HCT116 (cell line): ENCODE measurements at regions not wholly inside any gene's neighbourhood (a gene's known extent, or its start where the extent isn't known, plus 50 kb on each side); places are given as distances from the start of the nearest gene placed in this dataset.

ENCODE experiments used
- ATAC-seq: fragments of 200-7000 bp; cut with Tn5 transposase; 2 replicates; pipeline ENCODE4 v1.9.1; 2020; ENCODE audit warnings: mild to moderate bottlenecking, moderate library complexity
- BruUV-seq: library from RNA; stranded (reverse); fragments of 400-500 nt; replicated peaks from 2 replicates; lab custom pipeline; 2021; lab: Mats Ljungman, UMichigan
- CTCF ChIA-PET: fragments of 300-600 bp; sonication (Branson Sonifier 250); formaldehyde crosslinking; loops from one replicate; lab custom pipeline; 2021; ENCODE audit warnings: antibody characterized with exemption; lab: Charles Lee
- POLR2A ChIA-PET: fragments of 300-600, 350-600 bp; sonication (Branson Sonifier 250); formaldehyde crosslinking; loops from one replicate; lab custom pipeline; 2021; ENCODE audit warnings: antibody characterized with exemption; lab: Charles Lee
- RAD21 ChIA-PET, 2 experiments: fragments of 300-600 bp; sonication (Branson Sonifier 250); formaldehyde crosslinking; loops; one replicate each; lab custom pipeline; 2023; ENCODE audit warnings: low total read pairs in 2 of 2; ENCODE audit not compliant: uncharacterized antibody in 2 of 2, unreplicated experiment in 2 of 2, low non-redundant PET in 1 of 2; lab: Charles Lee
- DNase-seq: peaks from one replicate; pipeline ENCODE4 v3.0.0-alpha.2; 2010; ENCODE audit warnings: low read depth, low spot score
- H2AFZ ChIP-seq: fragments of 200-600 bp; shearing (Covaris generic), sonication (generic); 2 replicates; pipeline ENCODE4 v1.6.1; 2017; ENCODE audit warnings: low read depth, mixed run types, mixed read lengths, antibody characterized with exemption, low read length; ENCODE audit not compliant: poor library complexity, severe bottlenecking
- H3K27ac ChIP-seq: 2 replicates; pipeline ENCODE4 v1.5.1; 2012; ENCODE audit warnings: low read depth, low read length
- H3K27me3 ChIP-seq: fragments of 200-600 bp; sonication (generic); 2 replicates; pipeline ENCODE4 v1.6.1; 2016; ENCODE audit warnings: mixed run types, low read length, mixed read lengths; ENCODE audit not compliant: insufficient read depth
- H3K36me3 ChIP-seq, 2 experiments: fragments of 200-500 bp in 1 of 2; fragments of 200-600 bp in 1 of 2; sonication (Bioruptor generic) in 1 of 2; sonication (generic) in 1 of 2; 2 replicates each; pipeline versions ENCODE4 v1.5.1 to v1.6.1; 2014 to 2016; ENCODE audit warnings: low read length in 2 of 2, inconsistent platforms in 1 of 2, mixed read lengths in 1 of 2, mixed run types in 1 of 2; ENCODE audit not compliant: insufficient read depth in 2 of 2, control insufficient read depth in 1 of 2
- H3K4me1 ChIP-seq, 2 experiments: fragments of 200-600 bp in 1 of 2; sonication (generic) in 1 of 2; 2 replicates each; pipeline versions ENCODE4 v1.5.1 to v1.6.1; 2012 to 2017; ENCODE audit warnings: low read length in 2 of 2, inconsistent platforms in 1 of 2, mild to moderate bottlenecking in 1 of 2, mixed read lengths in 1 of 2, mixed run types in 1 of 2, moderate library complexity in 1 of 2; ENCODE audit not compliant: insufficient read depth in 2 of 2, control insufficient read depth in 1 of 2
- H3K4me2 ChIP-seq: fragments of 200-600 bp; sonication (generic); 2 replicates; pipeline ENCODE4 v1.6.1; 2017; ENCODE audit warnings: mixed run types, low read length, mixed read lengths
- H3K4me3 ChIP-seq, 2 experiments: fragments of 200-600 bp in 1 of 2; sonication (generic) in 1 of 2; replicated peaks in 1 of 2; 2 replicates each; pipeline ENCODE4 v1.5.1; 2011 to 2016; ENCODE audit warnings: low read length in 2 of 2, control low read depth in 1 of 2, low read depth in 1 of 2, mild to moderate bottlenecking in 1 of 2, mixed read lengths in 1 of 2, mixed run types in 1 of 2
- H3K79me2 ChIP-seq: fragments of 200-600 bp; sonication (generic); 2 replicates; pipeline ENCODE4 v1.6.1; 2017; ENCODE audit warnings: mild to moderate bottlenecking, mixed run types, low read length, moderate library complexity, mixed read lengths; ENCODE audit not compliant: insufficient read depth
- H3K9ac ChIP-seq: fragments of 200-600 bp; sonication (generic); 2 replicates; pipeline ENCODE4 v1.6.1; 2016; ENCODE audit warnings: low read length, mixed read lengths
- H3K9me2 ChIP-seq: fragments of 200-600 bp; sonication (generic), shearing (Covaris generic); 2 replicates; pipeline ENCODE4 v1.6.1; 2017; ENCODE audit warnings: mixed run types, mild to moderate bottlenecking, moderate library complexity; ENCODE audit not compliant: insufficient read depth
- H3K9me3 ChIP-seq, 2 experiments: fragments of 200-500 bp in 1 of 2; fragments of 200-600 bp in 1 of 2; sonication (Bioruptor generic) in 1 of 2; sonication (generic) in 1 of 2; 2 replicates each; pipeline ENCODE4 v1.6.1; 2014 to 2017; ENCODE audit warnings: low read length in 2 of 2, mixed read lengths in 2 of 2, inconsistent platforms in 1 of 2, low read depth in 1 of 2, mild to moderate bottlenecking in 1 of 2, mixed run types in 1 of 2, moderate library complexity in 1 of 2; ENCODE audit not compliant: control insufficient read depth in 1 of 2, insufficient read depth in 1 of 2
- H4K20me1 ChIP-seq: fragments of 200-600 bp; sonication (generic), shearing (Covaris generic); 2 replicates; pipeline ENCODE4 v1.6.1; 2017; ENCODE audit warnings: mixed run types, mild to moderate bottlenecking, moderate library complexity; ENCODE audit not compliant: insufficient read depth
- ELF1 ChIP-seq: IDR thresholded peaks from 2 replicates; pipeline ENCODE4 v1.6.1; 2012; ENCODE audit warnings: low read depth, borderline replicate concordance
- EZH2 ChIP-seq: fragments of 200-600 bp; sonication (generic); IDR thresholded peaks from 2 replicates; pipeline ENCODE4 v1.6.1; 2017; ENCODE audit warnings: antibody characterized with exemption, mixed run types
- EZH2phosphoT487 ChIP-seq: fragments of 200-600 bp; IDR thresholded peaks from 2 replicates; pipeline ENCODE4 v1.6.1; 2018; ENCODE audit warnings: antibody characterized with exemption, borderline replicate concordance
- FOSL1 ChIP-seq: IDR thresholded peaks from 2 replicates; pipeline ENCODE4 v1.6.1; 2012; ENCODE audit warnings: low read depth
- POLR2A ChIP-seq: IDR thresholded peaks from 2 replicates; pipeline ENCODE4 v1.7.0; 2011; ENCODE audit warnings: borderline replicate concordance; ENCODE audit not compliant: insufficient read depth, insufficient read length; ENCODE audit errors: extremely low read depth
- RAD21 ChIP-seq: IDR thresholded peaks from 2 replicates; pipeline ENCODE4 v1.6.1; 2012; ENCODE audit warnings: low read depth, mild to moderate bottlenecking
- SIN3A ChIP-seq: IDR thresholded peaks from 2 replicates; pipeline ENCODE4 v1.6.1; 2012; ENCODE audit warnings: low read depth
- TCF7L2 ChIP-seq: IDR thresholded peaks from 2 replicates; pipeline ENCODE4 v1.7.0; 2011; ENCODE audit warnings: borderline replicate concordance, inconsistent platforms; ENCODE audit not compliant: insufficient read depth, insufficient read length; ENCODE audit errors: extremely low read depth
- YY1 ChIP-seq: IDR thresholded peaks from 2 replicates; pipeline ENCODE4 v1.6.1; 2011; ENCODE audit warnings: low read length, low read depth, moderate library complexity, mild to moderate bottlenecking; ENCODE audit not compliant: insufficient replicate concordance; ENCODE audit errors: extremely low read depth
- ZFX ChIP-seq: fragments of 450-650 bp; IDR thresholded peaks from 2 replicates; pipeline ENCODE4 v1.6.1; 2017
- ZNF274 ChIP-seq: fragments of 200-500 bp; sonication (Bioruptor generic); IDR thresholded peaks from 2 replicates; pipeline ENCODE4 v1.6.1; 2014; ENCODE audit warnings: mild to moderate bottlenecking, low read depth, low read length, inconsistent platforms
- intact Hi-C: fragments of 100-400 bp; cut with micrococcal nuclease; formaldehyde crosslinking; loops from 2 replicates; pipeline ENCODE4 v1.10.0; 2022

- RAD21 ChIA-PET: no interaction called here
- Histone ChIP-seq H3K4me2 (no peak overlapping the region), H3K79me2 (no peaks in the 10 kb centered on the region), H3K4me3 (no peak overlapping the region), H3K27me3 (peaks cover 61% of the 10 kb centered on the region), H3K27ac (no peak overlapping the region), H3K9me3 (no peaks in the 10 kb centered on the region), H3K36me3 (no peaks in the 10 kb centered on the region), H3K9me2 (no peaks in the 10 kb centered on the region), H3K4me1 (no peaks in the 10 kb centered on the region), H2AFZ (no peak overlapping the region), H4K20me1 (no peaks in the 10 kb centered on the region), H3K9ac (no peak overlapping the region)
- intact Hi-C loops: no loop called here
- TF ChIP-seq ZNF274: no peak
- POLR2A ChIA-PET: no interaction called here
- no peak for ATAC-seq
- BruUV-seq: no TSS peak
- CTCF ChIA-PET: no interaction called here
- no peak for DNase-seq
These were observed 185.9 kb downstream of the TMEM132E start for GRCh38 chr17:34765291-34765690.

GRCh38 chr17:34764716-34765115, 185.3 kb downstream of the TMEM132E start:
- no peaks in the 10 kb centered on the region for H3K9me3 ChIP-seq

More at GRCh38 chr17:34764716-34765115, 185.3 kb downstream of the TMEM132E start:
- Histone ChIP-seq H3K27me3 (peaks cover 60% of the 10 kb centered on the region), H3K9me2 (no peaks in the 10 kb centered on the region)
- no TSS peak for BruUV-seq
- TF ChIP-seq RAD21: no peak
- no peak for TF ChIP-seq ELF1
- TF ChIP-seq SIN3A: no peak
- no peak for TF ChIP-seq FOSL1
- TF ChIP-seq POLR2A: no peak
- no peak for TF ChIP-seq EZH2
- no peak for TF ChIP-seq ZNF274
- TF ChIP-seq EZH2phosphoT487: no peak
- no peak for TF ChIP-seq TCF7L2
- TF ChIP-seq ZFX: no peak
- TF ChIP-seq YY1: no peak
- TF ChIP-seq, all 23 proteins: peak for 0
- ATAC-seq (no peak), DNase-seq (no peak)
- no peak overlapping the region for H3K4me2 ChIP-seq
- CTCF ChIA-PET: no interaction called here
- RAD21 ChIA-PET: no interaction called here
- H3K4me3 ChIP-seq: no peak overlapping the region
- H3K4me1 ChIP-seq: no peaks in the 10 kb centered on the region
- H3K9ac ChIP-seq: no peak overlapping the region
- POLR2A ChIA-PET: no interaction called here
- intact Hi-C loops: no loop called here
- H3K79me2 ChIP-seq: no peaks in the 10 kb centered on the region
- H3K27ac ChIP-seq: no peak overlapping the region
- no peaks in the 10 kb centered on the region for H3K36me3 ChIP-seq
- no peak overlapping the region for H2AFZ ChIP-seq
- no peaks in the 10 kb centered on the region for H4K20me1 ChIP-seq
